Prostate gland (tissue), 2 donors: ENCODE measurements at regions not wholly inside any gene's neighbourhood (a gene's known extent, or its start where the extent isn't known, plus 50 kb on each side); places are given as distances from the start of the nearest gene placed in this dataset.

Experiments
- DNase-seq: peaks from one replicate; pipeline ENCODE4 v3.0.0-alpha.2; 2019; ENCODE audit warnings: low spot score
- H3K27ac ChIP-seq, 2 donors: fragments of 200-600 bp; sonication (generic); 2 replicates each; pipeline ENCODE4 v1.5.1; 2017 to 2019
- H3K27me3 ChIP-seq: fragments of 200-600 bp; sonication (generic); replicated peaks from 2 replicates; pipeline ENCODE4 v1.5.1; 2019; ENCODE audit not compliant: insufficient read depth
- H3K36me3 ChIP-seq, 2 donors: fragments of 200-600 bp; sonication (generic); 1 replicate in 1 of 2; 2 replicates in 1 of 2; pipeline versions ENCODE4 v1.5.1 to v1.8.1; 2017 to 2019
- H3K4me1 ChIP-seq: fragments of 200-600 bp; sonication (generic); replicated peaks from 2 replicates; pipeline ENCODE4 v1.5.1; 2019
- H3K4me3 ChIP-seq, 2 donors: fragments of 200-600 bp; sonication (generic); 2 replicates each; pipeline ENCODE4 v1.5.1; 2017 to 2019
- H3K9me3 ChIP-seq: fragments of 200-600 bp; sonication (generic); 2 replicates; pipeline ENCODE4 v1.5.1; 2017
- POLR2A ChIP-seq: fragments of 450-650 bp; IDR thresholded peaks from one replicate; pipeline ENCODE4 v1.6.1; 2016; ENCODE audit warnings: antibody characterized with exemption, mild to moderate bottlenecking
- POLR2AphosphoS5 ChIP-seq: sonication (generic); formaldehyde crosslinking; IDR thresholded peaks from one replicate; pipeline ENCODE4 v1.6.1; 2017; ENCODE audit warnings: antibody characterized with exemption
- WGBS: methylation state at CpG from one replicate; pipeline ENCODE4 v1.1.5; 2018; 5-methylcytosine and 5-hydroxymethylcytosine counted together
- intact Hi-C: fragments of 100-400 bp; cut with DNase I; formaldehyde crosslinking; loops from one replicate; pipeline ENCODE4 v1.14.2; 2022
- TF ChIP-seq, protein P1 (sequence below), 4 experiments: fragments of 200-600 bp in 2 of 4; fragments of 450-650 bp in 2 of 4; sonication (generic) in 2 of 4; IDR thresholded peaks; 1 replicate in 3 of 4; 2 replicates in 1 of 4; pipeline ENCODE4 v1.5.1; 2016 to 2019; ENCODE audit warnings: antibody characterized with exemption in 4 of 4, mild to moderate bottlenecking in 2 of 4, moderate library complexity in 2 of 4

DNA sequence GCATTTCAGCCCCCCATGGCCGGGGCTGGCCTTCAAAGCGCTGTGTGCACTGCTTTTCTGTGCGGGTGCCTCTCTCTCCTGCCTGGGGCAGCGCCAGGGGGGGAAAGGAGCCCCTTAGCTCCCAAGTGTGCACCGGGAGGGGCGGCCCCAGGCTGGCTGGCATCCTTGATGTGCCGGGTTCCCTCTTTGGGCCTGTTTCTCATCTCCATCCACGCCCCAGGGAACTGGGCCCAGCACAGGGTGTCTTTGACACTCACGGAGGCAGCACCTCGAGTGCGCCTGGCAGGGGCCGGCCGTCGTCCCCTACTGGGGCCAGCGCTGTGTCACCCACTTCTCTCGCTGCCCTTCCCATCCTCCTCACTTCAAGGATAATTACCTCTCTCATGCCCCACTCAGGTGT is 324.3 kb downstream of the TEX29 start:
- Histone ChIP-seq H3K9me3 (no peaks in the 10 kb centered on the region), H3K27me3 (no peaks in the 10 kb centered on the region), H3K4me1 (no peaks in the 10 kb centered on the region), H3K36me3 (no peaks in the 10 kb centered on the region), H3K4me3 (no peak overlapping the region), H3K27ac (no peak overlapping the region)
- no peak for TF ChIP-seq POLR2AphosphoS5
- no peak for TF ChIP-seq POLR2A
- TF ChIP-seq, protein P1, sequence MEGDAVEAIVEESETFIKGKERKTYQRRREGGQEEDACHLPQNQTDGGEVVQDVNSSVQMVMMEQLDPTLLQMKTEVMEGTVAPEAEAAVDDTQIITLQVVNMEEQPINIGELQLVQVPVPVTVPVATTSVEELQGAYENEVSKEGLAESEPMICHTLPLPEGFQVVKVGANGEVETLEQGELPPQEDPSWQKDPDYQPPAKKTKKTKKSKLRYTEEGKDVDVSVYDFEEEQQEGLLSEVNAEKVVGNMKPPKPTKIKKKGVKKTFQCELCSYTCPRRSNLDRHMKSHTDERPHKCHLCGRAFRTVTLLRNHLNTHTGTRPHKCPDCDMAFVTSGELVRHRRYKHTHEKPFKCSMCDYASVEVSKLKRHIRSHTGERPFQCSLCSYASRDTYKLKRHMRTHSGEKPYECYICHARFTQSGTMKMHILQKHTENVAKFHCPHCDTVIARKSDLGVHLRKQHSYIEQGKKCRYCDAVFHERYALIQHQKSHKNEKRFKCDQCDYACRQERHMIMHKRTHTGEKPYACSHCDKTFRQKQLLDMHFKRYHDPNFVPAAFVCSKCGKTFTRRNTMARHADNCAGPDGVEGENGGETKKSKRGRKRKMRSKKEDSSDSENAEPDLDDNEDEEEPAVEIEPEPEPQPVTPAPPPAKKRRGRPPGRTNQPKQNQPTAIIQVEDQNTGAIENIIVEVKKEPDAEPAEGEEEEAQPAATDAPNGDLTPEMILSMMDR (IDR thresholded peaks at IDR 0.05), result no peak
- intact Hi-C loops, result no loop called here
- no peak for DNase-seq
- WGBS, result 82% methylated on average over 16 of the region's 16 CpGs

DNA sequence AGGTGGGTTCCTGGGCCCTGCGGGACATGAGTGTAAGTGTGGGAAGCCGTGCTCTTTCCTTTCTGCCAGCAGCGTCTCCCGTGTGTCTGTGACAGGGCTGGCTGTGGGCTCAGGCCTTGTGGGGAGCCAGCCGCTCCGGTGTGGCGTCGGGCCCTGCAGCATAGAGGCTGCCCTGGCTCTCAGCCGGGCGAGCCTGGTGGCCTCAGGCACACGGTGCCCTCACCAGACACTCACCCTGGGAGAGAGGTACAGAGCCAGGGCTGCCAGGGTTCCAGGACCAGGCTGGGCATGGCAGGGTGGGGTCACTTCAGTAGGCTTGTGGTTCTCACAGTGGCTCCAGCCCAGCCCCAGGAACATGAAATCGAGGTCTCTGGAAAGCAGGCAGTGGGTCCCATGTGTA is 324.8 kb downstream of the TEX29 start:
- 85% methylated on average over 12 of the region's 12 CpGs for WGBS
- Histone ChIP-seq H3K27ac (no peak overlapping the region), H3K27me3 (no peaks in the 10 kb centered on the region), H3K4me3 (no peak overlapping the region), H3K9me3 (no peaks in the 10 kb centered on the region), H3K4me1 (no peaks in the 10 kb centered on the region), H3K36me3 (no peaks in the 10 kb centered on the region)
- intact Hi-C loops, result no loop called here
- DNase-seq, result no peak
- TF ChIP-seq POLR2A (no peak), POLR2AphosphoS5 (no peak)
- TF ChIP-seq, protein P1 (IDR thresholded peaks at IDR 0.05), result no peak

DNA sequence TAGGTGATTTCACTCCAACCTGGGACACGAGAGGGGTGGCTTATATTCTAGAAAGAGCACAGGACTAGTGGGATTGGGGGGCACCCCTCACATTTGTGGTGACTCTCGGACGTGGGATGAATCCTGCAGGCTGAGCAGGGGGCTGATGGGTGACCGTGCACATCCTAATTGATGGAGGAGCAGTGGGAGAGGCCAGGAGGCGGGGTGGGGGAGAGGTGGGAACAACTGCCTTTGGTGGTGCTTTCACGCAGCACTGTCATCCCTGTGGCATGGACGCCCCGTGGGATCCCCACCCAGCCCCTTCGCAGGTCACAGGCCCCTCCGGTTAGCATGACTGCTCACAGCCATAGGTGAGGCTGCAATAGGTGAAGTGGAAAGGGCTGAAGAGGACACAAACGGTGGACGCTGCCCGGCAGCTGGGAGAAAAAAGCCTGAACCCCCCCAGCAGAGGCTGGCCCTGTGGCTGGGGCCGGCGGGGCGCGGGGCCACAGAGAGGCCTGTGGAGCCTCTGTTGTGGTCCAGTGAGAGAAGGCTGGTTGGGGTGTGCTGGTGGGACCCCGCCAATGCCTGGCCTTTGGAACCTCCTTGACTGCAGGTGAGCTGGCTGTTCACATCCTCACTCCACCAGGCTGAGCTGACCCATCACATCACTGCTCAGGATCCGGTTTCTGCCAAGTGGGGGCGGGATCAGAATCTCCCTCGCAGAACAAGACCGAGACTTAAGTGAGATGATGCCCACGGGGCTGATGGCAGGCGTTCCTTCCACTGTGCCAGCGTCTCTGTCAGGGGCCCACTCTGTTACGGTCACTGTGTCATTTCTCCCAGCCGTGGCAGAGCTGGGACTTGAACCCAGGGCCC is 325.4 kb downstream of the TEX29 start:
- H3K27ac ChIP-seq, result no peak overlapping the region
- no peaks in the 10 kb centered on the region for H3K27me3 ChIP-seq
- no peak for TF ChIP-seq POLR2AphosphoS5
- TF ChIP-seq, protein P1 (IDR thresholded peaks at IDR 0.05), result no peak
- no peak for TF ChIP-seq POLR2A
- 91% methylated on average over 24 of the region's 27 CpGs for WGBS
- intact Hi-C loops, result no loop called here
- no peaks in the 10 kb centered on the region for H3K9me3 ChIP-seq
- DNase-seq, result no peak
- no peaks in the 10 kb centered on the region for H3K36me3 ChIP-seq
- no peaks in the 10 kb centered on the region for H3K4me1 ChIP-seq
- no peak overlapping the region for H3K4me3 ChIP-seq

DNA sequence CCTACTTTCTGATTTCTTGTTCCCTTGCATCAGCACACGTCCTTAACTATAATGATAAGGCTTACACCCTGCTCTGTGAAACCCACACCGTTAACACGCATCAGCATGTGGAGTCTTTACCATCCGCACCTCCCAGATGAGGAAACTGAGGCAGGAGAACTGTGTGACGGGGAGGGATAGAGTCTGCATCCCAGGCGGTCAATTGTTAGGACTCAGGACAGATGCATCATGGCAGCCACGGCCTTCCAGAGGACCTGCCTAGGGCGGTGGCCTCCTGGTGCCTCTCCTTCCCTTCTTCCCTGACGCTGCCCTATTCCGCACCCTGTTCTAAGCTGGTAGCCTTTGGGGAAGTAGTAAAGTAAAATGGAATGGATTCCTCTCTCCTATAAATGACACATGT is 326.0 kb downstream of the TEX29 start:
- Histone ChIP-seq H3K4me1 (no peaks in the 10 kb centered on the region), H3K36me3 (no peaks in the 10 kb centered on the region), H3K4me3 (no peak overlapping the region), H3K27me3 (no peaks in the 10 kb centered on the region), H3K9me3 (no peaks in the 10 kb centered on the region), H3K27ac (no peak overlapping the region)
- WGBS, result 92% methylated on average over 10 of the region's 10 CpGs
- no peak for TF ChIP-seq POLR2A
- no peak for DNase-seq
- intact Hi-C loops, result no loop called here

DNA sequence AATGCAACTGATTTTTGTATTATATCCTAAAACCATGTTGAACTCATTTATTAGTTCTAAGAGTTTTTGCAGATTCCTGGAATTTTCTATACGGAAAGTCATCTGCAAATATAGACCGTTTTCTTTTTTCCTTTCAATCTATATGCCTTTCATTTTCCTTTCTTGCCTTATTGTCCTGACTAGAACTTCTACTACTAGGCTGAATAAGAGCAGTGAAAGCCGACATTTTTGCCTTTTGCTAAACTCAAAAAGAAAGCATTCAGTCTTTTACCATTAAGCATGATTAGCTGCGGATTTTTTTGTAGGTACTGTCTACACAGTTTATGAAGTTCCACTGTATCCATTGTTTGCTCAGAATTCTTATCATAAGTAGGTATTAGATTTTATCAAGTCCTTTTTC is 328.4 kb downstream of the TEX29 start:
- Histone ChIP-seq H3K4me3 (no peak overlapping the region), H3K36me3 (no peaks in the 10 kb centered on the region), H3K4me1 (no peaks in the 10 kb centered on the region), H3K9me3 (no peaks in the 10 kb centered on the region), H3K27ac (no peak overlapping the region), H3K27me3 (peaks cover 6% of the 10 kb centered on the region)
- DNase-seq, result no peak
- intact Hi-C loops, result no loop called here
- TF ChIP-seq, protein P1 (IDR thresholded peaks at IDR 0.05), result no peak
- 86% methylated on average over 4 of the region's 4 CpGs for WGBS
